HL-60 (cell line): ENCODE measurements at regions not wholly inside any gene's neighbourhood (a gene's known extent, or its start where the extent isn't known, plus 50 kb on each side); places are given as distances from the start of the nearest gene placed in this dataset.

Experiments used
- DNase-seq, 2 experiments: peaks; one replicate each; pipeline ENCODE4 v3.0.0-alpha.2; 2010 to 2020; ENCODE audit warnings: low read depth in 1 of 2, low spot score in 1 of 2
- H3K27ac ChIP-seq: fragments of 250-450 bp; sonication (Bioruptor Pico); replicated peaks from 2 replicates; pipeline ENCODE4 v1.5.1; 2020; ENCODE audit warnings: mild to moderate bottlenecking, moderate library complexity
- H3K27me3 ChIP-seq: fragments of 250-450 bp; sonication (Bioruptor Pico); 2 replicates; pipeline ENCODE4 v1.5.1; 2021; ENCODE audit warnings: mild to moderate bottlenecking, moderate library complexity; ENCODE audit not compliant: insufficient read depth, poor library complexity, severe bottlenecking
- H3K4me3 ChIP-seq: replicated peaks from 2 replicates; pipeline ENCODE4 v1.5.1; 2011; ENCODE audit warnings: mild to moderate bottlenecking, control low read depth, low read length; ENCODE audit not compliant: insufficient read depth
- CTCF ChIP-seq: IDR thresholded peaks from one replicate; pipeline ENCODE4 v1.5.1; 2011; ENCODE audit warnings: low read length, control low read depth, inconsistent platforms; ENCODE audit not compliant: insufficient read depth
- GABPA ChIP-seq: IDR thresholded peaks from 2 replicates; pipeline ENCODE4 v1.6.1; 2012; ENCODE audit warnings: low read depth
- POLR2AphosphoS5 ChIP-seq: IDR thresholded peaks from 2 replicates; pipeline ENCODE4 v1.6.1; 2012; ENCODE audit warnings: low read depth
- SPI1 ChIP-seq: IDR thresholded peaks from 2 replicates; pipeline ENCODE4 v1.6.1; 2012; ENCODE audit warnings: low read depth, mild to moderate bottlenecking, borderline replicate concordance
- TF ChIP-seq, protein P1 (sequence below): IDR thresholded peaks from 2 replicates; pipeline ENCODE4 v1.6.1; 2012; ENCODE audit warnings: low read depth; ENCODE audit not compliant: insufficient replicate concordance

DNA sequence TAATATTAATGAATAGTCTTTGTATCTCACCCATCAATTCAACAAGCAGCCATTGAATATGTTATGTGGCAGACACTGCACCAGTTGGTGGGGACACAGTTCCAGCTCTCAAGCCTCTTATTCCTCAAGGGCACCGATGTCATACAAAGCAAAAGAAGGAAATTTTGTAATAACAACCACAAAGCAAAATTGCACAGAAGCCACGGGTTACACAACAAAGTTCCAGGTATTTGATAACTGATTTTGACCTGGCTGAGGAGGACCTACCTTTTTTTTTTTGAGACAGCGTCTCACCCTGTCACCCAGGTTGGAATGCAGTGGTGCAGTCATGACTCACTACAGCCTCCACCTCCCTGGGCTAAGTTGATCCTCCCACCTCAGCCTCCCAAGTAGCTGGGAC lies 266.7 kb downstream of the FOXO1 start:
- TF ChIP-seq CTCF (no peak), POLR2AphosphoS5 (no peak), SPI1 (no peak), GABPA (no peak)
- TF ChIP-seq, protein P1, sequence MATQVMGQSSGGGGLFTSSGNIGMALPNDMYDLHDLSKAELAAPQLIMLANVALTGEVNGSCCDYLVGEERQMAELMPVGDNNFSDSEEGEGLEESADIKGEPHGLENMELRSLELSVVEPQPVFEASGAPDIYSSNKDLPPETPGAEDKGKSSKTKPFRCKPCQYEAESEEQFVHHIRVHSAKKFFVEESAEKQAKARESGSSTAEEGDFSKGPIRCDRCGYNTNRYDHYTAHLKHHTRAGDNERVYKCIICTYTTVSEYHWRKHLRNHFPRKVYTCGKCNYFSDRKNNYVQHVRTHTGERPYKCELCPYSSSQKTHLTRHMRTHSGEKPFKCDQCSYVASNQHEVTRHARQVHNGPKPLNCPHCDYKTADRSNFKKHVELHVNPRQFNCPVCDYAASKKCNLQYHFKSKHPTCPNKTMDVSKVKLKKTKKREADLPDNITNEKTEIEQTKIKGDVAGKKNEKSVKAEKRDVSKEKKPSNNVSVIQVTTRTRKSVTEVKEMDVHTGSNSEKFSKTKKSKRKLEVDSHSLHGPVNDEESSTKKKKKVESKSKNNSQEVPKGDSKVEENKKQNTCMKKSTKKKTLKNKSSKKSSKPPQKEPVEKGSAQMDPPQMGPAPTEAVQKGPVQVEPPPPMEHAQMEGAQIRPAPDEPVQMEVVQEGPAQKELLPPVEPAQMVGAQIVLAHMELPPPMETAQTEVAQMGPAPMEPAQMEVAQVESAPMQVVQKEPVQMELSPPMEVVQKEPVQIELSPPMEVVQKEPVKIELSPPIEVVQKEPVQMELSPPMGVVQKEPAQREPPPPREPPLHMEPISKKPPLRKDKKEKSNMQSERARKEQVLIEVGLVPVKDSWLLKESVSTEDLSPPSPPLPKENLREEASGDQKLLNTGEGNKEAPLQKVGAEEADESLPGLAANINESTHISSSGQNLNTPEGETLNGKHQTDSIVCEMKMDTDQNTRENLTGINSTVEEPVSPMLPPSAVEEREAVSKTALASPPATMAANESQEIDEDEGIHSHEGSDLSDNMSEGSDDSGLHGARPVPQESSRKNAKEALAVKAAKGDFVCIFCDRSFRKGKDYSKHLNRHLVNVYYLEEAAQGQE: no peak

DNA sequence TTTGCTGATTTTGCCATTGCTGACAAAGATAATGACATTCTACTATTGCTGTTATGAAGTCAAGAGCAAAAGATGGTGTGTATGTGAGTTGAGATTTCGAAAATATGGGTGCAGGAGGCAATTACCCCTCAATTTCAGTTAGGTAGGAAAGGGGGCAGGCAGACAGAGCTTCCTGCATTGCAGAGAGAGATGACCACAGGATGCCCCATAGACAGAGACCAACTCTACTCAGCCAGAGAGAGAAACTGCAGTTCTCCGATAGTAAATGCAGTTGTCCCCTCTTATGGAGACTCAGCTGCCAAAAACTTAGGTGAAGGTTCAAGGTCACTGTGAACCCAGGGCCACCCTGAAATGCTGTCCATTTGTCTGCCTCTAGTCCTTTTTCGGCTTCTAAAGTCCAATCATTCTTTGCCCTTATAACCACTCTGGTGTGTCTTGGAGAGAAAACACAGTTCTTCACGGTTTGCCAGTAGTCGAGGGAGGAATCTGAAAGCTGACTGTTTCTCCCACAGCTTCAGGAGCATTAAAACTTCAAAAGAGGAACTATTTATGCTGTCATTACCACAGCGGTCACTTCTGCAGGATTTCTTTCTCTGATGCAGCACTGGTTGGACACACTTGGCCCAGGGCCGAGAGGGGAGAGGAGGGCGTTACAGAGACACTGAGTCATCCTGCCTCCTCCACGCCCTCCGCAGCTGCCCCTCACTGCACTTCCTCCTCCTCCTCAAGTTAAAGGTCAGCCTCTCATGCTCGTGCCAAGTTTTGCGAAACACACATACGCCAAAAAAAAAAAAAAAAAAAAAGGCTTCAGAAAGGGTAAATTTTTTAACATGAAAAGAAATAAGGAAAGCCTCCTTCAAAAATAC lies 264.3 kb downstream of the FOXO1 start:
- Histone ChIP-seq H3K4me3 (no peak overlapping the region), H3K27me3 (no peaks in the 10 kb centered on the region), H3K27ac (0 out of 2 replicates have a peak overlapping the region, but pooled peaks have one; percentile 12)
- DNase-seq: peak; percentile 93 to 99
- TF ChIP-seq POLR2AphosphoS5 (peak; percentile 87), SPI1 (peak; percentile 88)
- TF ChIP-seq, protein P1: no peak

More for the DNA sequence above, 266.7 kb downstream of the FOXO1 start:
- Histone ChIP-seq H3K4me3 (no peak overlapping the region), H3K27me3 (no peaks in the 10 kb centered on the region), H3K27ac (no peak overlapping the region)
- DNase-seq: peak; percentile 65 to 68

GRCh38 chr13:40402931-40403431 lies 263.5 kb downstream of the FOXO1 start:
- no peak overlapping the region for H3K4me3 ChIP-seq
- DNase-seq: no peak
- TF ChIP-seq, protein P1: no peak
- TF ChIP-seq GABPA (no peak), CTCF (no peak), POLR2AphosphoS5 (no peak)
- no peak overlapping the region; the same call in 1 of the 2 replicates for H3K27ac ChIP-seq
- no peaks in the 10 kb centered on the region for H3K27me3 ChIP-seq
